ENCODE measurements at regions not wholly inside any gene's neighbourhood (a gene's known extent, or its start where the extent isn't known, plus 50 kb on each side); places are given as distances from the start of the nearest gene placed in this dataset.

DNA sequence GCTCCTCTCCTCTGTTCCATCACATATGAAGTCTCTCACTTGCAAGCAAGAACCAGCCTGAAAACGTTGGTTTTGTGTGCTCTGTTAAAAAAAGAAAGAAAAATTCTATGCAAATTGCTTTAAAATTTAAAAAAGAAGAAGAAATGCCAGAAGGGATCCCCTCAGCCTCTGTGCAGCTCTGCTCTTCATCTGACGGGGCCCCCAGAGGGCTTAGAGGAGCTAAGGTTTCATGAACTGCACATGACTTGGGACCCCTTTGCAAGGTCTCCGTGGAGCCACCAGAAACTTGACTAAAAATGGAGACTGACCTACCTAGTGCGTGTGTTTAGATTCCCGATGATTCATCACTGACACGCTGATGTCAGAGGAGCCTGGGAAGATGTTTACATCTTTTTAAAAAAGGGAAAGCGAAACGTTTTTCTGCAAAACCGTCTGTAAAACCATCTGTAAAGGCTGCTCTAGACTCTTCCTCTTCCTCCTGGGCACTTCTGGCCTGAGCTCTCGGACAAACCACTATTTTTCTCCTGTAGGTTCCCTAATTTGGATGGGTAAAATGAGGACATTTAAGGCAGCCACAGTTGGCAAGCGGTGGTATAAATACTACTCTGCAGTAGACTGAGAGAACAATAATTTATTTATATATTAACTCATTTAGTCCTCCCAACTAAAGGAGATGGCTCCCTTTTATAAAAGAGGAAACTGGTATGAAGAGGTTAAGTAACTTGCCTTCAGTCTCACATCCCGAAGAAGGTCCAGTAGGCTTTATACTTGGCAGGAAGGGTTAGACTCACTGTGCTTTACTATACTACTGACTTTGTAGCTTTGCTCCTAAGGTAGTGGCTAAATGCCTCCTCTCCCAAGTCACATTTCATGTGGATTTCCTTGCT lies 67.2 kb upstream of the POLG start:
- intact Hi-C loops (cut with DNase I) = no loop called here
- no peak for TF ChIP-seq CTCF (IDR thresholded peaks at IDR 0.05)
- H3K27me3 ChIP-seq = peaks cover 87 to 100% of the 10 kb centered on the region in 2 donors

DNA sequence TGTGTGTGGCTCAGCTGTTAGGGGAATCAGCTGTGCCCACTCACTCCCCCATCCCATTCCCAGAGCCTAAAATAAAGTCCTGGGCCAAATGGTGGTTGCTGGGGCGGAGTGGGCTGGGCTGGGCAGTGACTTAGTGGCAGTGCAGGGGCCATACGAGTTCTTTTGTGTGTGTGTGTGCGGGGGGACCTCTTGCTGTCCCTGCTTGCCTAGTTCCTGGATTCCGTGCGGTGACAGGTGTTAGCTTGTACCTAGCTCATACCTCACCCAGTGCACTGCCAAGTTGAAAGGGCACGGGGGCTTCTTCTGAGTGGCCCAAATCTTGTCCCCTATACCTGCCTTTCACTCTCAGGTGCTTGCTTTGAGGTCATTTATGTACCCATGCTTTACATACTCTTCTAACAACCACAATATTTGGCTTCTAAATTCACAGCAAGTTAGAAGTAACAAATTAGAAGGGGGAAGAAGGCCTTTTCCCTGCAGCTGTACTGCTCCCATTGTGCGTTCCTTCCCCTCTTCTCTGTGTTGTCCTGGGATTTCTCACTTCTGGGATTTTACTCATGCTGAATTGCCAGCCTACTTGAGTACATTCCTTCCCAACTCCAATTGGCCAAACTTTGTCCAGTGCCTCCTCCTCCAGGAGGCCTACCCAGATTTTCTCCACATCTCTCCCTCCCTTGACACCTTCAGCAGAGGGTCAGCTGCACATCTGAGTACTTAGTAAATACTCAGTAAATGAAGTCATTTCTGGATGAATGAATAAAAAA lies 66.3 kb upstream of the POLG start:
- ATAC-seq = no peak
- TF ChIP-seq CTCF (IDR thresholded peaks at IDR 0.05) = no peak
- no peak for DNase-seq
- Histone ChIP-seq H3K4me1 (peaks cover 8 to 35% of the 10 kb centered on the region in 2 donors), H3K4me3 (no peak overlapping the region), H3K27ac (no peak overlapping the region), H3K27me3 (peaks cover 78 to 99% of the 10 kb centered on the region in 2 donors), H3K9me3 (no peaks in the 10 kb centered on the region), H3K36me3 (no peaks in the 10 kb centered on the region)
- intact Hi-C loops (cut with DNase I) = no loop called here

More for the DNA sequence above, 67.2 kb upstream of the POLG start:
- no peaks in the 10 kb centered on the region for H3K36me3 ChIP-seq
- no peak overlapping the region for H3K27ac ChIP-seq
- H3K4me3 ChIP-seq = no peak overlapping the region
- H3K4me1 ChIP-seq = peaks cover 15 to 37% of the 10 kb centered on the region in 2 donors
- H3K9me3 ChIP-seq = no peaks in the 10 kb centered on the region
- DNase-seq (no peak), ATAC-seq (no peak)

GRCh38 chr15:89400116-89400781 lies 65.6 kb upstream of the POLG start:
- Histone ChIP-seq H3K4me1 (peaks cover 8 to 36% of the 10 kb centered on the region in 2 donors), H3K27ac (no peak overlapping the region), H3K36me3 (no peaks in the 10 kb centered on the region), H3K4me3 (peak overlapping the region in 1 of 2 donors; percentile 33), H3K27me3 (peaks cover 71 to 99% of the 10 kb centered on the region in 2 donors), H3K9me3 (no peaks in the 10 kb centered on the region)
- DNase-seq = no peak
- ATAC-seq = no peak
- TF ChIP-seq CTCF (IDR thresholded peaks at IDR 0.05) = no peak
- intact Hi-C loops (cut with DNase I) = no loop called here

GRCh38 chr15:89399238-89400115 lies 64.9 kb upstream of the POLG start:
- H3K9me3 ChIP-seq = no peaks in the 10 kb centered on the region
- peak in 1 of 2 donors; percentile 7 for TF ChIP-seq CTCF (IDR thresholded peaks at IDR 0.05)
- H3K27ac ChIP-seq = no peak overlapping the region
- intact Hi-C loops (cut with DNase I) = no loop called here
- ATAC-seq = peak; percentile 20
- DNase-seq = no peak
- peaks cover 8 to 36% of the 10 kb centered on the region in 2 donors for H3K4me1 ChIP-seq
- no peaks in the 10 kb centered on the region for H3K36me3 ChIP-seq
- H3K27me3 ChIP-seq = peaks cover 63 to 99% of the 10 kb centered on the region in 2 donors
- peak overlapping the region in 1 of 2 donors; percentile 33 for H3K4me3 ChIP-seq

All from left lung (tissue), 4 donors.